ENCODE measurements at regions not wholly inside any gene's neighbourhood (a gene's known extent, or its start where the extent isn't known, plus 50 kb on each side); places are given as distances from the start of the nearest gene placed in this dataset.
"Not testable (repeated sequence)": the region's sequence is repeated elsewhere in the genome, so short reads cannot be mapped to it uniquely, and the experiment has no call there.

GRCh38 chr9:104980039-104980654 lies 52.2 kb upstream of the ABCA1 start:
- no peak for DNase-seq

- no peak for DNase-seq
Measured at GRCh38 chr9:104981543-104982129, 53.7 kb upstream of the ABCA1 start.

- DNase-seq = no peak
Measured at GRCh38 chr9:104982543-104982942, 54.6 kb upstream of the ABCA1 start.

- no peak for DNase-seq
Measured at GRCh38 chr9:104983491-104983890, 55.5 kb upstream of the ABCA1 start.

GRCh38 chr9:104984121-104984520 lies 56.2 kb upstream of the ABCA1 start:
- DNase-seq = no peak

- DNase-seq = no peak
Measured at GRCh38 chr9:104984542-104984941, 56.6 kb upstream of the ABCA1 start.

DNA sequence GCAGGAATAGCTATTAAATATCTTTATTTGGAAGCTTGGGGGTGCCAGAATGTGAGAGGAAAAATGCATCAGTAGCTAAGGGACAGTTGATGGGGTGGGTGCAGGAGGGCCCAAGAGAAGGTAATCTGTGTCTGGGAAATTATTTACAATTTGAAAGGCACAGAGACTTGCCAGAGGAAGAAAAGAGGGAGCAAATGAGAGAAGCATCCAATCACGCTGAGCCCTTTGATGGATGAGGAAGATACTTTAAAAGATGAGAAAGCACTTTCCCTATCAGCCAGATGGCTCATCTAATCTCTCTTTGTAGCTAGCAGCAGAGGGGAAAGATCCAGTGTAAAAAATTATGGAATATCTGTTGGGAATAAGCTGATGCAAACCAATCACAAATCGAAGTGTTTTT lies 57.0 kb upstream of the ABCA1 start:
- no peak for DNase-seq

DNA sequence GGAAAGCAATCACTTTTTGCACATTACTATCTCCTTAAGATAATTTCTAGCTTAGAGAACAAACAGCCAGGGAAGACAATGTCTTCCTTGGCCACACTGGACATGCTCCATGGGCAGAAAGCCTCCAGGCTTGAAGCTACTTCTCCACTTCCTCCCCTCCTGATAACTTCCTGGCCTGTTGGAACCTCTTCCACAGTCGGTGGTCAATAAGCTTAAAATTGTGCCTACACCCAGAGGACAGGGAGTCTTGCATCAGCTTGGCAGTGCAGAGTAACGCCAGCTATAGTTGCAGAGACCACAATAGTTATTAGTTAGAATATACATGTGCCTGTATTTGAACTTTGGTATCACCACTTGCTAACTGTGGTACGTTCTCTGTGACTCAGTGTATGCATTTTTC lies 58.1 kb upstream of the ABCA1 start:
- DNase-seq = no peak

DNA sequence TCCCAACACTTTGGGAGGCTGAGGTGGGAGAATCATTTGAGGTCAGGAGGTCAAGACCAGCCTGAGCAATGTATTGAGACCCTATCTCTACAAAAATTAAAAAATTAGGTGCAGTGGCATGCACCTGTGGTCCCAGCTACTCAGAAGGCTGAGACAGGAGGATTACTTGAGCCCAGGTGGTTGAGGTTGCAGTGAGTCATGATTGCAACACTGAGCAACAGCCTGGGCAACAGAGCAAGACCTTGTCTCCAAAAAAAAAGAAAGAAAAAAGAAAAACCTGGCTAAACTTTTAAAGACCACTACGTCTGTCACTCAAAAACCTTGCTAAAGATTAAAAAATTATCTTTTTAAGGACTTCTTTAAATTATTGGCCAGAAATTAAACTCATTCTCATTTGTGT lies 59.8 kb upstream of the ABCA1 start:
- no peak for DNase-seq

GRCh38 chr9:104988539-104988938 lies 60.6 kb upstream of the ABCA1 start:
- DNase-seq = peak; percentile 37

DNA sequence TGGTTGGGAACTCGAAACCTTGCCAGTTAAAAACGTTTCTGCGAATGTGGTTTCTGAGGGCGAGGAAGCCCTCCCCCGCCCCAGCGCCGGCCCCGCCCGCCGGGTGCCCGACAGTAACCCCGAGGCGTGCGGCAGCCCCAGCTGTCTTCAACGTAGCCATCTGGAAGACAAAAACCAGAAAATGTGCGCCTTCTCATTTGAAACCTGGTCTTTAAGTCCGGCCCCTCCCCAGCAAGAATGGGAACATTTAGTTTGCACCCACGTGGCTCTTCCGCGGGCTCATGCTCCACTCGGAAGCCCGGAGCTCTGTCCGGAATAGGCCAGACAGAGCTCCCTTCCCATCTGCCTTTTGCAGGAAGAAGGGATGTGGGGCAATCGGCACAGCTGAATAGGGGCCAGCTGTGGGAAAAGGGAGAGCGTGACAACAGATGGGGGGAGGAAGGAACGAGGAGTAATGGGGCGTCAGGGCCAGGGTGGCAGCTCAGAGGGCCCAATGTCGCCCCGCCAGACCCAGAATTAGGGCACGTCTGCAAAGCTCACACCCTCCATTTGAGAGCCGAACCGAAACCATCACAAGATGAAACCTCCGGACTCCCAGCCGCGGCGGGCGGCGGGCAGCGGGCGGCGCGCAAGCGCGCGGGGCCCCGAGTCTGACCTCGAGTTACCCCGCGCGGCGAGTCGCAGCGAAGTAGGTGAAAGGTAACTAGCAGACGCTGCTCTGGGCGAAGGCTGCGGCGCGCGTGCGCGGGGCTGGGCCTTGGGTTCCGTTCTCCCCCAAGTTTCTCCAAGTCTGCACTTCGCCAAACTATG lies 63.4 kb upstream of the ABCA1 start:
- peak; percentile 92 for DNase-seq

GRCh38 chr9:104992659-104993058 lies 64.7 kb upstream of the ABCA1 start:
- DNase-seq = no peak

DNA sequence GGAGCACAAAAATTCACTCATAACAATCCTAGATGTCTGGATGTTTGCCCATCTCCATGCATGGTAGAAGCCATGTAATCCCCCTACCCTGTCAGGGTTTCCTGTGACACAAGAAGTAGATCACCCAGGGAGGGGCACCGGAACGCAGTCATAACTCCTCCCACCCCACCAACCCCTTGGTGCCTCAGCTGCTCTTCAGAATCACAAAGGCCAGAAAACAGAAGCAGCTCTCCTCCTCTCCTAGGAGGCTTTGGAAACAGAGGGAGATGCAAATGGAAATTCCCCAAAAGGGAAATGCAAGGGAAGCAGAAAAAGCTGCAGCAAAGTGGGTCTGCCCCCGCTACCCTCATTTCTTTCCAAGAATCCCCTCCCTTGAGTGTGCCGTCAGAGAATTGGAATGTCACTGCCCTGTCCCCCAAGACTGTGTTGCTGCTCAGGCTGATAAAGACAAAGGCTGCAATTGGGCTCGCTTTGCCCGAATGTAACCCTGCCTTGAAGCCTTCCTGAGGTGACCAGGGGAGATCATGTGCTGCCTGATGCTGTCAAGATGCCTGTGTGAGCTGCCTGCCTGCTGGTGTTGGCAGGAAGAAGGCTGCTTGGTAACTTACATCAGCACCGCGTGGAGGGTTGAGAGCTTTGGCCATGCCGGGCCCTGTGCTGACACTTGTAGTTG lies 65.5 kb upstream of the ABCA1 start:
- DNase-seq = peak; percentile 77

GRCh38 chr9:104997536-104997935 lies 69.6 kb upstream of the ABCA1 start:
- DNase-seq = no peak

DNA sequence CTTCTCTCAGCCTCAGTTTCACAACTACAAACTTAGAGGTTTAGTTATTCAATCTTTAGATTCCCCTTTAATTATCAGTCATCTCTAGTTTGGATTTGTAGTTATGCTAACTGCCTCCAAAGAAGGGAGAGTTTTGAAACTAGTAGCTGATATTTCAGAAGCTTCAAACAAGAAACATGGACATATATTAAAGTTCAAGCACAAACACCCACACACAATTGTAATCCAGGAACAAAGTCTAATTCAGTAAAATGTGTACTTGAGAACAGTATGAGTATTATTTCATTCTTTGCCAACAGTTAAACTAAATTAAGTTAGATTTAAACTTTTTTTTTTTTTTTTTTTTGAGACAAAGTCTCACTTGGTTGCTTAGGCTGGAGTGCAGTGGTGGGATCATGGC lies 71.2 kb upstream of the ABCA1 start:
- DNase-seq = peak; percentile 39

GRCh38 chr9:105000529-105000928 lies 72.6 kb upstream of the ABCA1 start:
- DNase-seq = not testable (repeated sequence)

DNA sequence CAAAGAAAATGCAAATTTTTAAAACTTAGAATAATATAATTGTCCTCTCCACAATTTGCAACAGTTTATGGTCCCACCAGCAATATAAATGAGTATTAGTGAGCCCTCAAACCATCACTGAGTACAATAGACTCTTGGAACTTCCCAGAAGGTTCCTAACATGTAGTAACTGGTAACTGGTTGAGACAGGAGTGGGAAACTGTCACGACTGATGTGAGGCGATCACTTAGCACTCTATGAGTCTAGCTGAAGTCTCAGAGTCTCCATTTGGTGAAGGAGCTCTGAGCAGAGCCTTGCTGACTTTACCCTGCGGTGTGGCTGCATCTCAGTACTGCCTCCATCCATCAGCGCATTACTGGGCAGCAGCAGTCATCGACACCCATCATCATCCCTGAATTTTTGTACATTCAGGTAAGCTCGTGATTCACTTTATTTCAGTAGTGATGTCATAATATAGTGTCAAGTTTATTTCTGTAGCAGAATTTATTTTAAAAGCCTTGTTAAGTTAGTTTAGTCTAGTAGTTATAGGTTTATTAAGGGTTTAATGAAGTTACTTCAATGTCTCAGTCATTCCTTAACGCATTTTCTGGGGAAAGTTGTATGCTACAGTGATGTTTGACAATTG lies 76.6 kb upstream of the ABCA1 start:
- DNase-seq = no peak

GRCh38 chr9:105005186-105005585 lies 77.2 kb upstream of the ABCA1 start:
- DNase-seq = peak; percentile 26

GRCh38 chr9:105006514-105006913 lies 78.6 kb upstream of the ABCA1 start:
- no peak for DNase-seq

GRCh38 chr9:105007143-105007542 lies 79.2 kb upstream of the ABCA1 start:
- peak; percentile 98 for DNase-seq

GRCh38 chr9:105010089-105010488 lies 82.1 kb upstream of the ABCA1 start:
- DNase-seq = not testable (repeated sequence)

DNA sequence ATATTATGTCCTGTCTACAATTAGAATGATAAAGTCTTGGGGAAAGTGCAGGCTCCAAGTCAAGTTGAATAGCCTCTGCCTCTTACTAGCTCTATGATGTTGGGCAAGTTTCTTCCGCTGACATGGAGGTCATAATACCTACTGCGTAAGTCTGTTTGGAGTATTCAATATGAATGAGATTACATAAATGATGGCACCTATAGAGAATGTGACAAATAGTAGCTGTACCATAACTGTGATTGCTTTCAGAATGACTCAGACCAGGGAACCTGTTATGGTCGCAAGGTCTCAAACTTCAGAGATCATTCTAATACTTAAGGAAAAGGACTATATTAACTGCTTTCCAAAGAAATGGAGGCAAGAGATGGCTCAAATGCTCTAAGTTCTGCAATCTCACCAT lies 94.0 kb upstream of the ABCA1 start:
- no peak for DNase-seq

GRCh38 chr9:105022545-105022944 lies 94.6 kb upstream of the ABCA1 start:
- not testable (repeated sequence) for DNase-seq

Data from inflammatory macrophage treated with lipopolysaccharide for 4 hours (primary cell).